ENCODE measurements at regions not wholly inside any gene's neighbourhood (a gene's known extent, or its start where the extent isn't known, plus 50 kb on each side); places are given as distances from the start of the nearest gene placed in this dataset.
"Not testable (repeated sequence)": the region's sequence is repeated elsewhere in the genome, so short reads cannot be mapped to it uniquely, and the experiment has no call there.

GRCh38 chr2:35960596-35960995, 395.0 kb upstream of the CRIM1 start:
- 70% methylated on average over 1 of the region's 1 CpG for WGBS
- Histone ChIP-seq H3K9me3 (no peaks in the 10 kb centered on the region), H3K27me3 (replicated peaks; ENCODE audit: insufficient read depth) (no peaks in the 10 kb centered on the region), H3K27ac (no peak overlapping the region), H3K4me1 (replicated peaks) (no peaks in the 10 kb centered on the region), H3K36me3 (no peaks in the 10 kb centered on the region), H3K4me3 (no peak overlapping the region)
- TF ChIP-seq POLR2A (IDR thresholded peaks at IDR 0.05), result no peak
- no peak for TF ChIP-seq CTCF (IDR thresholded peaks at IDR 0.05)
- TF ChIP-seq POLR2AphosphoS5 (IDR thresholded peaks at IDR 0.05), result no peak
- no peak for DNase-seq (ENCODE audit: low spot score)
- intact Hi-C loops (cut with DNase I), result no loop called here

- DNase-seq (ENCODE audit: low spot score); H3K9me3 ChIP-seq; intact Hi-C loops (cut with DNase I); H3K27ac ChIP-seq; H3K36me3 ChIP-seq; H3K4me1 ChIP-seq (replicated peaks); H3K4me3 ChIP-seq; H3K27me3 ChIP-seq (replicated peaks; ENCODE audit: insufficient read depth): not testable (repeated sequence)
- WGBS, result 99% methylated on average over 10 of the region's 10 CpGs
Observed at GRCh38 chr2:35957053-35957452, 398.5 kb upstream of the CRIM1 start.

GRCh38 chr2:35946478-35946877, 409.1 kb upstream of the CRIM1 start:
- Histone ChIP-seq H3K27ac (no peak overlapping the region), H3K27me3 (replicated peaks; ENCODE audit: insufficient read depth) (no peaks in the 10 kb centered on the region), H3K4me1 (replicated peaks) (no peaks in the 10 kb centered on the region), H3K4me3 (no peak overlapping the region), H3K9me3 (no peaks in the 10 kb centered on the region), H3K36me3 (no peaks in the 10 kb centered on the region)
- no peak for DNase-seq (ENCODE audit: low spot score)
- intact Hi-C loops (cut with DNase I), result no loop called here
- TF ChIP-seq CTCF (IDR thresholded peaks at IDR 0.05), result no peak
- no peak for TF ChIP-seq POLR2A (IDR thresholded peaks at IDR 0.05)
- no peak for TF ChIP-seq POLR2AphosphoS5 (IDR thresholded peaks at IDR 0.05)
- WGBS, result 47% methylated on average over 2 of the region's 2 CpGs

- Histone ChIP-seq H3K9me3 (no peaks in the 10 kb centered on the region), H3K36me3 (no peaks in the 10 kb centered on the region), H3K27ac (no peak overlapping the region), H3K4me3 (no peak overlapping the region), H3K27me3 (replicated peaks; ENCODE audit: insufficient read depth) (no peaks in the 10 kb centered on the region), H3K4me1 (replicated peaks) (no peaks in the 10 kb centered on the region)
- TF ChIP-seq POLR2AphosphoS5 (IDR thresholded peaks at IDR 0.05) (no peak), POLR2A (IDR thresholded peaks at IDR 0.05) (no peak), CTCF (IDR thresholded peaks at IDR 0.05) (no peak)
- 81% methylated on average over 4 of the region's 4 CpGs for WGBS
- DNase-seq (ENCODE audit: low spot score), result no peak
- intact Hi-C loops (cut with DNase I), result no loop called here
Observed at GRCh38 chr2:35938838-35939237, 416.7 kb upstream of the CRIM1 start.

GRCh38 chr2:35933031-35933430, 422.5 kb upstream of the CRIM1 start:
- WGBS, result 64% methylated on average over 1 of the region's 1 CpG
- TF ChIP-seq POLR2AphosphoS5 (IDR thresholded peaks at IDR 0.05) (no peak), POLR2A (IDR thresholded peaks at IDR 0.05) (no peak), CTCF (IDR thresholded peaks at IDR 0.05) (no peak)
- H3K4me1 ChIP-seq (replicated peaks), result no peaks in the 10 kb centered on the region
- no peaks in the 10 kb centered on the region for H3K36me3 ChIP-seq
- H3K27me3 ChIP-seq (replicated peaks; ENCODE audit: insufficient read depth), result no peaks in the 10 kb centered on the region
- no peak overlapping the region for H3K4me3 ChIP-seq
- intact Hi-C loops (cut with DNase I), result no loop called here
- no peaks in the 10 kb centered on the region for H3K9me3 ChIP-seq
- H3K27ac ChIP-seq, result no peak overlapping the region
- DNase-seq (ENCODE audit: low spot score), result no peak

All from prostate gland (tissue), 2 donors.